ENCODE measurements at regions not wholly inside any gene's neighbourhood (a gene's known extent, or its start where the extent isn't known, plus 50 kb on each side); places are given as distances from the start of the nearest gene placed in this dataset.
A peak's percentile ranks its signal among the peaks of the same experiment; 100 is the strongest.

- BruUV-seq (replicated peaks): no TSS peak
- H3K4me3 ChIP-seq (ENCODE audit: low read depth in 2 of 2, low read length in 2 of 2): no peak overlapping the region
- H3K27ac ChIP-seq (ENCODE audit: low read length): no peak overlapping the region
- in situ Hi-C loops (cut with HindIII; ENCODE audit: low pct_unique_long_range_greater_than_20kb, low sequenced_read_pairs) (no loop called here), intact Hi-C loops (cut with micrococcal nuclease; ENCODE audit: unreplicated experiment) (no loop called here)
- H3K9me3 ChIP-seq (ENCODE audit: control insufficient read depth, insufficient read depth, low read depth, low read length): no peaks in the 10 kb centered on the region
- ChIA-PET CTCF (no interaction called here), POLR2A (no interaction called here)
- H3K4me1 ChIP-seq (ENCODE audit: control insufficient read depth, insufficient read depth, low read length): no peaks in the 10 kb centered on the region
- DNase-seq (ENCODE audit: low read depth, low spot score): no peak
- no peaks in the 10 kb centered on the region for H3K27me3 ChIP-seq (ENCODE audit: control insufficient read depth, insufficient read depth, low read length)
- ATAC-seq: no peak
- no peaks in the 10 kb centered on the region for H3K36me3 ChIP-seq (ENCODE audit: control insufficient read depth, insufficient read depth, low read length)
- no peak for TF ChIP-seq REST (IDR thresholded peaks at IDR 0.05; ENCODE audit: insufficient read depth in 1 of 2, low read depth in 2 of 2, low read length in 1 of 2)
- no peak for TF ChIP-seq TCF7L2 (IDR thresholded peaks at IDR 0.05; ENCODE audit: low read depth, low read length)
- TF ChIP-seq POLR2AphosphoS5 (IDR thresholded peaks at IDR 0.05; ENCODE audit: low read depth, low read length): no peak
- TF ChIP-seq SIN3A (IDR thresholded peaks at IDR 0.05; ENCODE audit: borderline replicate concordance, insufficient read depth, low read depth, low read length): no peak
- no peak for TF ChIP-seq CTCF (IDR thresholded peaks at IDR 0.05)
These were observed 95.8 kb downstream of the ADAMTS15 start for GRCh38 chr11:130544266-130544665.

- POLR2A ChIA-PET: no interaction called here
- no peak for TF ChIP-seq REST (IDR thresholded peaks at IDR 0.05; ENCODE audit: insufficient read depth in 1 of 2, low read depth in 2 of 2, low read length in 1 of 2)
- TF ChIP-seq POLR2AphosphoS5 (IDR thresholded peaks at IDR 0.05; ENCODE audit: low read depth, low read length): no peak
- no peak for TF ChIP-seq TCF7L2 (IDR thresholded peaks at IDR 0.05; ENCODE audit: low read depth, low read length)
- no peak for TF ChIP-seq SIN3A (IDR thresholded peaks at IDR 0.05; ENCODE audit: borderline replicate concordance, insufficient read depth, low read depth, low read length)
- no peak for TF ChIP-seq CTCF (IDR thresholded peaks at IDR 0.05)
- CTCF ChIA-PET: interaction anchor here (0.6 kb wide), 1 partner anchor 114 kb away, joined by 6 read pairs; no protein-coding TSS in a partner anchor
- H3K9me3 ChIP-seq (ENCODE audit: control insufficient read depth, insufficient read depth, low read depth, low read length): no peaks in the 10 kb centered on the region
- no peak overlapping the region for H3K27ac ChIP-seq (ENCODE audit: low read length)
- H3K4me1 ChIP-seq (ENCODE audit: control insufficient read depth, insufficient read depth, low read length): no peaks in the 10 kb centered on the region
- H3K4me3 ChIP-seq (ENCODE audit: low read depth in 2 of 2, low read length in 2 of 2): no peak overlapping the region
- no peaks in the 10 kb centered on the region for H3K36me3 ChIP-seq (ENCODE audit: control insufficient read depth, insufficient read depth, low read length)
- BruUV-seq (replicated peaks): no TSS peak
- in situ Hi-C loops (cut with HindIII; ENCODE audit: low pct_unique_long_range_greater_than_20kb, low sequenced_read_pairs): no loop called here
- no peaks in the 10 kb centered on the region for H3K27me3 ChIP-seq (ENCODE audit: control insufficient read depth, insufficient read depth, low read length)
- no peak for DNase-seq (ENCODE audit: low read depth, low spot score)
- ATAC-seq: peak; percentile 54; the same call in 1 of the 2 replicates
- intact Hi-C loops (cut with micrococcal nuclease; ENCODE audit: unreplicated experiment): no loop called here
These were observed 97.1 kb downstream of the ADAMTS15 start for GRCh38 chr11:130545449-130546072.

Measured in Panc1 (cell line).